AG10803 (cell line): ENCODE measurements at regions not wholly inside any gene's neighbourhood (a gene's known extent, or its start where the extent isn't known, plus 50 kb on each side); places are given as distances from the start of the nearest gene placed in this dataset.

ENCODE experiments used
- DNase-seq: peaks from one replicate; pipeline ENCODE4 v3.0.0; 2010; ENCODE audit warnings: low read depth
- H3K4me3 ChIP-seq: 2 replicates; pipeline ENCODE4 v1.5.1; 2011; ENCODE audit warnings: mild to moderate bottlenecking, low read length, control low read depth
- TF ChIP-seq, protein P1 (sequence below): conservative IDR thresholded peaks from 2 replicates; pipeline ENCODE4 v1.5.1; 2011; ENCODE audit warnings: mild to moderate bottlenecking, low read length, control low read depth, inconsistent platforms

DNA sequence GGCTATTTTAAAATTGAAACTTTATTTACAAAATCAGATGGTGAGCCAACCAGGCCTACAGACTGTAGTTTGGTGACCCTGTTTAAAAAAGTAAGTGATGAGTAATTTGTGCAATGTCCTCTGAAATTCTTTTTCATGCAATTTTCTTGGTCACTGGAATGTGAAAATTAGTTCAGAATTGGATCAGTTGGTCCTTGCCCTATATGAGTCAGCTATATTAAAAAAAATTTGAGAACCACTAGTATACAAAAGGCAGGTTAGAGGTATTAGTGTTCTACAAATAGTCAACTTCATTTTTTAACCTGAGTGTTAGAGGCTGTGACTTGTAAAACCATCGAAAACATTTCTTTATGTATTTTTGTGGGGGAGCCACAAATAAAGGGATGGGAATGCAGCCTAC is 91.1 kb upstream of the NXPH2 start:
- TF ChIP-seq, protein P1, sequence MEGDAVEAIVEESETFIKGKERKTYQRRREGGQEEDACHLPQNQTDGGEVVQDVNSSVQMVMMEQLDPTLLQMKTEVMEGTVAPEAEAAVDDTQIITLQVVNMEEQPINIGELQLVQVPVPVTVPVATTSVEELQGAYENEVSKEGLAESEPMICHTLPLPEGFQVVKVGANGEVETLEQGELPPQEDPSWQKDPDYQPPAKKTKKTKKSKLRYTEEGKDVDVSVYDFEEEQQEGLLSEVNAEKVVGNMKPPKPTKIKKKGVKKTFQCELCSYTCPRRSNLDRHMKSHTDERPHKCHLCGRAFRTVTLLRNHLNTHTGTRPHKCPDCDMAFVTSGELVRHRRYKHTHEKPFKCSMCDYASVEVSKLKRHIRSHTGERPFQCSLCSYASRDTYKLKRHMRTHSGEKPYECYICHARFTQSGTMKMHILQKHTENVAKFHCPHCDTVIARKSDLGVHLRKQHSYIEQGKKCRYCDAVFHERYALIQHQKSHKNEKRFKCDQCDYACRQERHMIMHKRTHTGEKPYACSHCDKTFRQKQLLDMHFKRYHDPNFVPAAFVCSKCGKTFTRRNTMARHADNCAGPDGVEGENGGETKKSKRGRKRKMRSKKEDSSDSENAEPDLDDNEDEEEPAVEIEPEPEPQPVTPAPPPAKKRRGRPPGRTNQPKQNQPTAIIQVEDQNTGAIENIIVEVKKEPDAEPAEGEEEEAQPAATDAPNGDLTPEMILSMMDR = no peak
- DNase-seq = no peak
- H3K4me3 ChIP-seq = no peak overlapping the region

DNA sequence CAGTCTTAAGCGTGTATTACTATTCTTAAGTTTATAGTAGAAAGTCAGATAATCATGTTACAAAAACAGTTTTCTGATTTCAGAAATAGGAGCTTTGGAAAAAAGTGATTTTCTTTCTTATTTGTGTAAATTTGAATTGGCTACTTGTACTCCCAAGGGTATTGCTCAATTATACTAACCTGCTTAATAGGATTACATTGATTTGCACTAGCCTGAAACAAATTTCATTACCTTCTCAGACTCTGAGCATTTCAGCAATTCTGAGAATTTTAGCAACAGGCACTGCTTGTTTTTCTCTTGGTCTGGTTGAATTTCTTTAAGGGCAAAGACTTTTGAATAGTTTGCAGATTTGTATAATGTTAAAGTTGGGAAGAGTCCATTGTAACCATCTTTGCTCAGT is 87.2 kb upstream of the NXPH2 start:
- no peak for DNase-seq
- TF ChIP-seq, protein P1 = no peak
- H3K4me3 ChIP-seq = no peak overlapping the region

DNA sequence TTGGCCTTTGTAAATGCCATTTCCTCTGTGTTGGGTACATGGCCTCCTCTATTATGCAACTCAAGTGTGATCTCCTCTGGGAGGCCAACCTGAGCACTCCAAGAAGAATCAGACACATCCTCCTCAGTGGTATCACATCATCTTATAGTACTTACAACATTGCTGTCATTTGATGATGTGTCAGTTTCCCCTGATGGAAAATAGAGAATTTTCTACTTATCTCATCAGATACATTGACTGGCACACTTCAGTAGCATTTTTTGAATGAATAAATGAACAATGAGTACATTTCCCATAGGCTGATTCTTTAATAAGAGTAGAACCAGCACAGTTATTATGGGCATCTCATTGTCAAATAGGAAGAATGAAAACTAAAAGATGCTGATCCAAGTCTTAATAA is 86.6 kb upstream of the NXPH2 start:
- H3K4me3 ChIP-seq = no peak overlapping the region
- no peak for DNase-seq
- TF ChIP-seq, protein P1 = no peak

DNA sequence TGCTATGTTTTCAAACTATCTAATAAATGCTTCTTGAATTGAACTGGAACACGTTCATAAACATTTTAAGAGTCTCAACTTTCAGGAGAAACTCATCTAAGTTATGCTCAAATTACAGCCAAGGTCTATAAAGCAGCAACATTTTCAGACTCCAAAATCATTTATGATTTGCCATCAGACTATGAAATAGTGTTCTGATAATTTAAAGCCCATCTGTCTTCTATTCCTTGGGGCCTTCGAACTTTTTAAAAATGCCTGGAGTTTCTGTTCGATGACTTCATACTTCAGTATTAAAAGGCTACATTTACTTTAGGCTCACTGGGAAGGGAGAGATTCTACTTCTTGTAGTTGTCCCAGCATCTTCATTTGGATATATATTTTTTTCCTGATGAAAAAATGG is 73.6 kb upstream of the NXPH2 start:
- TF ChIP-seq, protein P1 = no peak
- DNase-seq = no peak
- H3K4me3 ChIP-seq = no peak overlapping the region

DNA sequence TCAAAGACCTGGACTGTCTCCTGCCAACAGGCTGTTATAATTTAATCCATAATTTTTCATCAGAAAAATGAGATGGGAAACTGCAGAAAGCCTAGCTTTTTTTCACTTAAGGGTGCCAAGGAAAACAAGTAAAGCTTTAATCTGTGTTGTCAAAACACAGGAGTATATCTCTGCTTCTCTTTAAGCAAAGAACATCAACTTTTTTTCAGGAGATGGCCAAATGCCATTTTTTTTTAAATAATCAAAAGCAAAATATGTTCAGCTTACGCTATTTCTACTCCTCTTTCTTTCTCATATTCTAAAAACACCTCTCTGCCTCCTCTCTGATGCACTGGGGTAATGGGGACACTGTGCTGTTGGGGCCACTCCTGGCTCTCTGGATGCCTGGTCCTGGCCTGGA is 73.1 kb upstream of the NXPH2 start:
- DNase-seq = no peak
- TF ChIP-seq, protein P1 = no peak
- no peak overlapping the region for H3K4me3 ChIP-seq

DNA sequence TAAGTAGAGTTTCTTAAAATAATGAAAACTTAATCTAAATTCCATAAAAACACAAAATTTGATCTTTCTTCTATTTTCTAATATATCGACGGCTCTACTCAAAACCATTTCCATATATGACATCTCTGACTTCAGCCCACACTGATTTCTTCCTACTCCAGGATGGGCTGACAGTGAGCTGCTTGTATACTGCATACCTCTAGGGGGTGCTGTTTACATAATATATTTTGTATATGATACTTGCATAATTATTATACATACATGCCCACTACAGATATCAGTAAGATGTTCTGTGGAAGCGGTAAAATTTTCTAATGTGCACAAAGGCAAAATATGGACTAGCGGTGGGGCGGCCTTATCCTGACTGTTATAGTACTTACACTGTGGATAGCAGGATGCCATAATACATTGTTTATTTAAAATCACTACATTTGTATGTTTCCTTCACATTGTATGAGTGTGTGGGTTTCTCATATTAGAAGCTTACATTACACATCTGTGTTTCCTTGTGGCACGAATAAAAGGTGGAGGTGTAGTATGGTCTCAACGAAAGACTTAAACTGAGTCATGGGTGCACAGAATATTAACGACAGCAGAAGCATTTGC is 66.1 kb upstream of the NXPH2 start:
- no peak overlapping the region for H3K4me3 ChIP-seq
- DNase-seq = peak; percentile 9
- TF ChIP-seq, protein P1 = peak; percentile 60

DNA sequence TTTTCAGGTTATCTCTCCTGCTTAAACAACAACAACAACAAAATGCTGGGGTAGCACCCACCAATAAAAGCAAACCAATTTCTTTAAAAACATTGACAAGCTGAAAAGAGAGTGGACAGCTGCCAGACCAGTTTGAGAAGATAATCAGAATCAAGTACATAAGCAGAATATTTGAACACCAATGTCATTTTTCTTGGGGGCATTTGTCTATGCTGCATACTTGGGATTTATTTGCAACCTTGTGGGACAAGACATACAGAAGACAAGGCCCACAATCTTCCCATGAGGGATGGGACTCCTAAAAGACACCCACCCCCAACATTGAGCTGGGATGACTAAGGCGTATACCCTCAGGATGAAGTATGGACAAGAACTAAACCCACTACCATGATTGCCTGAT is 62.2 kb upstream of the NXPH2 start:
- no peak overlapping the region for H3K4me3 ChIP-seq
- DNase-seq = no peak
- TF ChIP-seq, protein P1 = no peak
